ENCODE measurements at regions not wholly inside any gene's neighbourhood (a gene's known extent, or its start where the extent isn't known, plus 50 kb on each side); places are given as distances from the start of the nearest gene placed in this dataset.

- TF ChIP-seq CTCF (IDR thresholded peaks at IDR 0.05) (no peak), EP300 (IDR thresholded peaks at IDR 0.05) (no peak), POLR2A (IDR thresholded peaks at IDR 0.05) (no peak), POLR2AphosphoS5 (IDR thresholded peaks at IDR 0.05) (no peak)
Observed at GRCh38 chr19:28074773-28075172, 1138.2 kb downstream of the UQCRFS1 start.

Data from sigmoid colon (tissue), 4 donors.